Panc1 (cell line): ENCODE measurements at regions not wholly inside any gene's neighbourhood (a gene's known extent, or its start where the extent isn't known, plus 50 kb on each side); places are given as distances from the start of the nearest gene placed in this dataset.

Source experiments
- ATAC-seq: fragments of 200-7000 bp; cut with Tn5 transposase; 2 replicates; pipeline ENCODE4 v1.9.1; 2020; ENCODE audit warnings: mild to moderate bottlenecking, moderate library complexity
- BruUV-seq: library from RNA; stranded (reverse); fragments of 400-500 nt; replicated peaks from 2 replicates; lab custom pipeline; 2021; lab: Mats Ljungman, UMichigan
- CTCF ChIA-PET: fragments of 300-600 bp; sonication (Branson Sonifier 250); formaldehyde crosslinking; loops from one replicate; lab custom pipeline; 2022; ENCODE audit warnings: antibody characterized with exemption; lab: Charles Lee
- POLR2A ChIA-PET: fragments of 300-600 bp; sonication (Branson Sonifier 250); formaldehyde crosslinking; loops from one replicate; lab custom pipeline; 2022; ENCODE audit warnings: antibody characterized with exemption; lab: Charles Lee
- DNase-seq: peaks from one replicate; pipeline ENCODE4 v3.0.0-alpha.2; 2010; ENCODE audit warnings: low read depth, low spot score
- H3K27ac ChIP-seq: 2 replicates; pipeline ENCODE4 v1.5.1; 2011; ENCODE audit warnings: mild to moderate bottlenecking, low read length, inconsistent platforms
- H3K27me3 ChIP-seq: fragments of 200-500 bp; sonication (Bioruptor generic); 2 replicates; pipeline ENCODE4 v1.6.0; 2014; ENCODE audit warnings: low read length, inconsistent platforms; ENCODE audit not compliant: control insufficient read depth, insufficient read depth
- H3K36me3 ChIP-seq: fragments of 200-500 bp; sonication (Bioruptor generic); 2 replicates; pipeline ENCODE4 v1.5.1; 2014; ENCODE audit warnings: inconsistent platforms, mild to moderate bottlenecking, low read length, moderate library complexity; ENCODE audit not compliant: control insufficient read depth, insufficient read depth
- H3K4me1 ChIP-seq: 2 replicates; pipeline ENCODE4 v1.5.1; 2011; ENCODE audit warnings: inconsistent platforms, mild to moderate bottlenecking, low read length, moderate library complexity; ENCODE audit not compliant: control insufficient read depth, insufficient read depth
- H3K4me3 ChIP-seq, 2 experiments: 2 replicates each; pipeline ENCODE4 v1.5.1; 2011 to 2012; ENCODE audit warnings: low read depth in 2 of 2, low read length in 2 of 2, mild to moderate bottlenecking in 2 of 2, inconsistent platforms in 1 of 2, moderate library complexity in 1 of 2
- H3K9me3 ChIP-seq: fragments of 200-500 bp; sonication (Bioruptor generic); 2 replicates; pipeline ENCODE4 v1.5.1; 2014; ENCODE audit warnings: low read depth, mild to moderate bottlenecking, inconsistent platforms, low read length, moderate library complexity; ENCODE audit not compliant: control insufficient read depth, insufficient read depth
- CTCF ChIP-seq: fragments of 450-650 bp; IDR thresholded peaks from 2 replicates; pipeline ENCODE4 v1.5.1; 2017; ENCODE audit warnings: mild to moderate bottlenecking
- POLR2AphosphoS5 ChIP-seq: IDR thresholded peaks from 2 replicates; pipeline ENCODE4 v1.6.1; 2012; ENCODE audit warnings: mild to moderate bottlenecking, low read depth, low read length, moderate library complexity
- SIN3A ChIP-seq: IDR thresholded peaks from 2 replicates; pipeline ENCODE4 v1.6.1; 2012; ENCODE audit warnings: low read depth, mild to moderate bottlenecking, low read length, moderate library complexity, borderline replicate concordance; ENCODE audit not compliant: insufficient read depth
- TCF7L2 ChIP-seq: IDR thresholded peaks from 2 replicates; pipeline ENCODE4 v1.6.1; 2011; ENCODE audit warnings: mild to moderate bottlenecking, low read depth, low read length, inconsistent platforms
- in situ Hi-C: cut with HindIII; loops from 2 replicates; pipeline ENCODE4 v1.10.0; 2016; ENCODE audit warnings: low sequenced_read_pairs, low pct_unique_long_range_greater_than_20kb
- intact Hi-C: fragments of 100-400 bp; cut with micrococcal nuclease; formaldehyde crosslinking; loops from one replicate; pipeline ENCODE4 v1.10.0; 2022; ENCODE audit not compliant: unreplicated experiment
- TF ChIP-seq, protein P1 (sequence below), 2 experiments: IDR thresholded peaks; 2 replicates each; pipeline ENCODE4 v1.6.1; 2011 to 2012; ENCODE audit warnings: low read depth in 2 of 2, control low read depth in 1 of 2, low read length in 1 of 2, mild to moderate bottlenecking in 1 of 2, moderate library complexity in 1 of 2; ENCODE audit not compliant: insufficient read depth in 1 of 2

GRCh38 chr13:56988543-56988942 lies 152.2 kb upstream of the PRR20A start:
- ChIA-PET CTCF (no interaction called here), POLR2A (no interaction called here)
- TF ChIP-seq POLR2AphosphoS5 (no peak), SIN3A (no peak), CTCF (no peak), TCF7L2 (no peak)
- TF ChIP-seq, protein P1, sequence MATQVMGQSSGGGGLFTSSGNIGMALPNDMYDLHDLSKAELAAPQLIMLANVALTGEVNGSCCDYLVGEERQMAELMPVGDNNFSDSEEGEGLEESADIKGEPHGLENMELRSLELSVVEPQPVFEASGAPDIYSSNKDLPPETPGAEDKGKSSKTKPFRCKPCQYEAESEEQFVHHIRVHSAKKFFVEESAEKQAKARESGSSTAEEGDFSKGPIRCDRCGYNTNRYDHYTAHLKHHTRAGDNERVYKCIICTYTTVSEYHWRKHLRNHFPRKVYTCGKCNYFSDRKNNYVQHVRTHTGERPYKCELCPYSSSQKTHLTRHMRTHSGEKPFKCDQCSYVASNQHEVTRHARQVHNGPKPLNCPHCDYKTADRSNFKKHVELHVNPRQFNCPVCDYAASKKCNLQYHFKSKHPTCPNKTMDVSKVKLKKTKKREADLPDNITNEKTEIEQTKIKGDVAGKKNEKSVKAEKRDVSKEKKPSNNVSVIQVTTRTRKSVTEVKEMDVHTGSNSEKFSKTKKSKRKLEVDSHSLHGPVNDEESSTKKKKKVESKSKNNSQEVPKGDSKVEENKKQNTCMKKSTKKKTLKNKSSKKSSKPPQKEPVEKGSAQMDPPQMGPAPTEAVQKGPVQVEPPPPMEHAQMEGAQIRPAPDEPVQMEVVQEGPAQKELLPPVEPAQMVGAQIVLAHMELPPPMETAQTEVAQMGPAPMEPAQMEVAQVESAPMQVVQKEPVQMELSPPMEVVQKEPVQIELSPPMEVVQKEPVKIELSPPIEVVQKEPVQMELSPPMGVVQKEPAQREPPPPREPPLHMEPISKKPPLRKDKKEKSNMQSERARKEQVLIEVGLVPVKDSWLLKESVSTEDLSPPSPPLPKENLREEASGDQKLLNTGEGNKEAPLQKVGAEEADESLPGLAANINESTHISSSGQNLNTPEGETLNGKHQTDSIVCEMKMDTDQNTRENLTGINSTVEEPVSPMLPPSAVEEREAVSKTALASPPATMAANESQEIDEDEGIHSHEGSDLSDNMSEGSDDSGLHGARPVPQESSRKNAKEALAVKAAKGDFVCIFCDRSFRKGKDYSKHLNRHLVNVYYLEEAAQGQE (IDR thresholded peaks at IDR 0.05; ENCODE audit: insufficient read depth in 1 of 2, low read depth in 2 of 2, low read length in 1 of 2) = no peak
- BruUV-seq = no TSS peak
- DNase-seq (no peak), ATAC-seq (no peak)
- H3K27me3 ChIP-seq = no peaks in the 10 kb centered on the region
- no peaks in the 10 kb centered on the region for H3K36me3 ChIP-seq
- no peaks in the 10 kb centered on the region for H3K4me1 ChIP-seq
- intact Hi-C loops (no loop called here), in situ Hi-C loops (no loop called here)
- no peaks in the 10 kb centered on the region for H3K9me3 ChIP-seq
- no peak overlapping the region for H3K4me3 ChIP-seq
- no peak overlapping the region for H3K27ac ChIP-seq

DNA sequence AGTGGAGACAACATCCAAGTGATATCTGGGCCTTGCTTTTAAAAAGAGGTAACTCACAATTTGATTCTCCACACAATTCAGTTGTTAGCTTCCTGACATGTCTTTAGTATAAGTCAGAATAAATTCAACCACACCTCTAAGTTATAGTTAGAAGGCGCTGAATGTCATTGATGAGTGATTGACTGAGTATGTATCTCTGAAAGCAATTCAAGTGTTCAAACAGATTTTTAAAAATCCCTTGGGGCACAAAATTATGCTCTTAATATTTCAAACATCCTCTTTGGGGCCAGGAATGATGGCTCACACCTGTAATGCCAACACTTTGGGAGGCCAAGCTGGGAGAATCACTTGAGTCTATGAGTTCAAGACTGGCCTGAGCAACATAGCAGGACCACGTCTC lies 137.0 kb upstream of the PRR20A start:
- no peak overlapping the region for H3K4me3 ChIP-seq
- no peak for ATAC-seq
- TF ChIP-seq, protein P1 (IDR thresholded peaks at IDR 0.05; ENCODE audit: insufficient read depth in 1 of 2, low read depth in 2 of 2, low read length in 1 of 2) = no peak
- TF ChIP-seq TCF7L2 (no peak), POLR2AphosphoS5 (no peak), CTCF (no peak), SIN3A (no peak)
- no peaks in the 10 kb centered on the region for H3K36me3 ChIP-seq
- DNase-seq = no peak
- intact Hi-C loops = no loop called here
- CTCF ChIA-PET = no interaction called here
- no TSS peak for BruUV-seq
- H3K9me3 ChIP-seq = no peaks in the 10 kb centered on the region
- in situ Hi-C loops = no loop called here
- no peaks in the 10 kb centered on the region for H3K4me1 ChIP-seq
- no peak overlapping the region for H3K27ac ChIP-seq
- H3K27me3 ChIP-seq = no peaks in the 10 kb centered on the region
- POLR2A ChIA-PET = no interaction called here
